Kidney capillary endothelial cell (primary cell): ENCODE measurements at regions not wholly inside any gene's neighbourhood (a gene's known extent, or its start where the extent isn't known, plus 50 kb on each side); places are given as distances from the start of the nearest gene placed in this dataset.

Experiments
- DNase-seq: peaks from one replicate; pipeline ENCODE4 v3.0.0-alpha.2; 2018; ENCODE audit warnings: low spot score

GRCh38 chr4:144302704-144303536 lies 162.4 kb upstream of the GYPA start:
- no peak for DNase-seq

GRCh38 chr4:144304025-144304424 lies 163.5 kb upstream of the GYPA start:
- DNase-seq = no peak

DNA sequence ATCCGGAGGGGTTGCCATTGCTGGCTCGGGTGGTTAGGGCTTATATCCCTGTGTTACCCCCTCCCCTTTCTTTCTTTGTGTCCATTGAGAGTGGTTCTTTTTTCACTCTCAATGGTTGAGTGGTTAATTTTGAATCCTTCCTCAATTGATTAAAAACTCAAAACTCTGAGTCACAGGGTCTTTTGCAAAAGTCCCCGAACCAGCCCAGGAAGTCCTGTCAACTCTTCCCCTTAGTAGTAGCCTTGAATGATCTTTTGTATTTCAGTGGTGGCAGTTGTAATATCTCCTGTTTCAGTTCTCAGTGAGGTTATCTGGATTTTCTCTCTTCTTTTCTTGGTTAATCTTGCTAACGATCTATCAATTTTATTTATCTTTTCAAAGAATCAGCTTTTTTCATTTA lies 170.0 kb upstream of the GYPA start:
- no peak for DNase-seq

DNA sequence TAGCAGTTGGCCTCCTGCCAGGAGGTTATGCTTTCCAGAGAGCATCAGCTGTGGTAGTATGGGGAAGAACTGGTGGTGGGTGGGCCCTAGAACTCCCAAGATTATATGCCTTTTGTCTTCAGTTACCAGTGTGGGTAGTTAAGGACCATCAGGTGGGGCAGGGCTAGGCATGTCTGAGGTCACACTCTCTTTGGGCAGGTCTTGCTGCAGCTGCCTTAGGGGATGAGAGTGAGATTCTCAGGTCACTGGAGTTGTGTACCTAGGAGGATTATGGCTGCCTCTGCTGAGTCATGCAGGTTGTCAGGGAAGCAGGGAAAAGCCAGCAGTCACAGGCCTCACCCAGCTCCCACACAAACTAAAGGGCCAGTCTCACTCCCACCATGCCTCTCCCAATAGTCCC lies 172.9 kb upstream of the GYPA start:
- no peak for DNase-seq

GRCh38 chr4:144316869-144317268 lies 176.4 kb upstream of the GYPA start:
- DNase-seq = no peak

DNA sequence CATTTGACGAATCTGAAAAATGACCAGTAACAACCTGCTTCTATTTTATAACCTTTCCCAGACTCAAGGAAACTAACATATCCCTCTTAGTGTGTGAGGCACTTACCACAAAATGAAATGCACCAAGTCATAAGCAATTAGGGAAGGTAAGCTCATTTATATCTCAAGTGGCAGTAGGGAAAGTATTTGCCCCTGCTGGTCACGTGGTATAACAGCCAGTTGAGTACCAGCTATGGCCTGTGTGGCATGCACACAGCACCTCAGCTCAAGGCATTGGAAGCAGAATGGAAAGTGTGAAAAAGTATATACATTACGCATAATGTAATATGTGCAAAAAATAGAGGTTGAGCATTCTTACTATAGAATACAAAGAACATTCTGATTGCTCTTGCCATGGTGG lies 178.3 kb upstream of the GYPA start:
- no peak for DNase-seq

- no peak for DNase-seq
These were observed 196.1 kb upstream of the GYPA start for GRCh38 chr4:144336633-144337032.

- no peak for DNase-seq
These were observed 197.6 kb upstream of the GYPA start for GRCh38 chr4:144338148-144338547.

DNA sequence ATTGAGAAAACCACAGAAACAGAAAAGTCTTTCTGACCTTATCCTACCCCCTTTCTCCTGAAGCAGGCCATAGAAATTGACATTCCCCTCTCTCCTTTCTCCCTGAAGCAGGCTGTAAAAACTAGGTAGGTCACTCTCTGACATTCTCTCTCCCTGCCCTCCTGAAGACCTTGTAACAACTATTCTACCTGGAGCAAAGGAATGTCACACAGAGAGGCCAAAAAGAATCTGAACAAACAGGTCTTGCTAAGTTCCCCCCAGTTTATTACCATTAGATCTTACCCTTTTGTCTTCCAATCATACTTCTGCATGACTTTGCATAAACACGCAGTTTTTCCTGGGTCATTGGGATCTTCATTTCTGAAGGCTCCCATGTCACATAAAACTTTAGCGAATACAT lies 198.3 kb upstream of the GYPA start:
- DNase-seq = no peak

DNA sequence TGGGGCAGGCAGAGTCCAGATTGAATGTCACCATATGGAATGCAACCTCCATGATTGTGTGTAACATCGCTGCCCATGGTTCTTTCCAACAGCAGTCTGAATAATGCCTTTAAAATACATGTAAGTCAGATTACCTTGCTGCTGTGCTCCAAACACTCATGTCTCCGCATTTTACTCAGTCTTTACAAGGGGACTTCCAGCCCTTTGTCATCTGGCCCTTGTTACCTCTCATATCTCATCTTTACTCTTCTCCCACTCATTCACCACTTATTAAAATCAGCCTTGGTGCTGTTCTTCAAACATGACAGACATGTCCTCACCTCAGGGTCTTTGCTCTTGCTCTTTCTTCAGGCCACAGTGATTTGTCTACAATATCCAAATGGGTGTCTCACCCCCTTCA lies 200.4 kb upstream of the GYPA start:
- DNase-seq = no peak

- no peak for DNase-seq
These were observed 202.6 kb upstream of the GYPA start for GRCh38 chr4:144342949-144343760.

DNA sequence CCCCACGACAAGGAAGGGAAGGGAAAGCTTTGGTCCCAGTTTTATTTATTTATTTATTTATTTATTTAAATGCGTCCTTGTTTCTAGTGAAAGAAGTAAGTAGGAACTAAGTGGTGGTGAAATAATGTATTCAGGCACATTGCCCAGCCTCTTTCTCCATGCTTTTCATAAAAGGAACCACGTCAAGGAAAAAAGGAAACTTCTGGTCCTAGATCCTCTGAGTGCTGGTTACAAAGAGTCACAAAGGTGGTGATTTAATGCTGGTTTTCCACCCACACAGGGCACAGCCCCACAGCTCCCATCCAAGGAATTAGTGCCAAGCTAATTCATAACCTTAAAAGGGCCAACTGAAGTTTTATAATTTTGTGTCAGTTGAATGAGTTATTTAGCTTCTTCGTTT lies 206.6 kb upstream of the GYPA start:
- DNase-seq = no peak

DNA sequence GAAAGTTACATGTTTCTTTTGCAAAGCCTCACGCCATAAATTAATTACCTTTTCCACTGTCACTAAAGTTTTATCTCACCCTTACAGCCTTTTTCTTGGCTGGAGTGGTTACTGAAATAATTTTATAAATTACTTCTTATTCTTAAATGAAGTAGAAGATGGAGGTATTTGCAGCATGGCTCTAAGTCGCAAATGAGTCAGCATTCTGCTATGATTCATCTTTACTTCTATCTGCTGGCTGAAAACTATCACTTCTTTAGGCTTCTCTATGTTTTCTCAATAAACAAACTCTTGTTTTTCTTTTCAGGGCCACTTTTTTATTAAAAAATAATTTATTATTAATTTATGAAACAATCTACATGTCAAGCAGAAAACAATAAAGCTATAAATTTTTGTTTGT lies 210.2 kb upstream of the GYPA start:
- DNase-seq = no peak

DNA sequence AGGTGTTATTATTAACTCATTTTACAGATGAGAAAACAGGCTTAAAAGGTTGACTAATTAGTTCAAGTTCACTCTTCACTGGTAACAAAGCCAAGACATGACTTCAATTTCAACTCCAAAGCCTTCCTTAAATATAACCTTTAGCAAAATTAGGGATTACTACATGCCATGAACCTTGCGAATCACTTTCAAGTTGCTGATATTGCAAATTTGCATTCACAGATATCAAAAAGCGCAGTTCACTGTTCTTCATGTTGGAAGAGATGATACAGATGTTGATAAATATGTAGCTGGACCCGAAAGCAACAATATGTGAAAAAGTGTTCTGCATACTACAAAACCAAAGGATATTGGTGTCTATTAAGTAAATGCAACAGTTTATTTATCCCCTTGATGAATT lies 210.8 kb upstream of the GYPA start:
- no peak for DNase-seq

DNA sequence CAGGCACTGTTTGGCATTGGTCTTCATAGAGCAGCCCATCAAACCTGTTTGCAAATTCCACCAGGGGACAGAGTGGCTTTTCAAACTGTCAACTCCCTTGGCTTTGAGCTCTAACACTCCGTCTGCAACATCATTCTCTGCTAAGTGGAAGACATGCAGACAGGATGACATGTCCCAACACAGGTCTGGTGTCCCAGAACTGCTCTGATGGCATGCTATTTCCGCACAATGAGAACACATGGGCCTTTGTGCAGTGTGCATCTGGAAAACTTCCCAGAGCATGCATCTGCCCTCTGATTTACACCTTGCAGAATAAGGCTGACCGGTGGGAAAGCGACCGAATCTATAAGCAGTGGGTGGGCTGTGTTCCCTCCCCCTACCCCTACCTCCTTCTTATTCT lies 212.8 kb upstream of the GYPA start:
- no peak for DNase-seq

DNA sequence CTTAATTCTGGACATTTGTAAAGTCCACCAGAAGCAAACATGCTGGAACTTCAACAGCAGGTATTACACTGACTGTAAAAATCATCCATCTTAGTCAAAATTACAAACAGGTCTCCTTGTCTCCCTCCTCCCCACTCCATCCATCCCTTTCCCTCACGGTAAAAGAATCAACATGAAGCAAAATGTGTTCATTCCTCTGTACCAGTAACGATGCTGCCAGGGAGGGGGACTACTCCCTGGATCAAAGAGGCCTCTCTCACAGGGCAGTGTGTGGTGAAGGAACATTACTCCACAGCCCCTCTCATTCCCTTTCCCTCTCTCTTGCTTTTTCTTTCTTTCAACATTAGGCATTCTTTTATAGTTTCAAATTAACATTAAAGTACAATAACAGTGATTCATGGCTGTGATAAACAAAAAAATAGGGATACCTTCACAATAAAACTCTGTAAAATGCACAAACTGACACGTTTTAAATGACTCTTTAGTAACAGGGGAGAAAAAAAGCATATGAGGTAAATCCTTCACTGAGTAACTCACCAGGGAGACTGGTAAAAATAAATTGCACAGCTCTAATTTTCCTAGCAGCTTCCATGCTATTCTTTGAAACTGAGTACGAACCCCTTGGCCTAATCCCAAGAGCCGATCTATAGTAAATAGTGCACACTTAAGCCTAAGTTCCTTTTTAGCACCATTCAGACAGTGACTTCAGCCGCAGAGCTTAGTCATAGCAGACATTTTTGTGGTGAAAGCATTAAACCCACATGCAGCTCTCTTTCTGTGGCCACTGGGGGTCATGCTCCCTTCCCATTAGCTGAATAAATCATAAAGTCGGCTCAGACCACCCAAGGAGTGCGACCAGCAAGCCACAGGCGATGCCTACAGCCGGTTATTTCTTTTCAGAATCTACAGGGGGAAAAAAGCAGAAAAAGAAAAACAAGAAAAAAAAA lies 215.6 kb upstream of the GYPA start:
- peak; percentile 68 for DNase-seq

GRCh38 chr4:144356941-144357381 lies 216.4 kb upstream of the GYPA start:
- no peak for DNase-seq

GRCh38 chr4:144357975-144358374 lies 217.5 kb upstream of the GYPA start:
- DNase-seq = no peak

DNA sequence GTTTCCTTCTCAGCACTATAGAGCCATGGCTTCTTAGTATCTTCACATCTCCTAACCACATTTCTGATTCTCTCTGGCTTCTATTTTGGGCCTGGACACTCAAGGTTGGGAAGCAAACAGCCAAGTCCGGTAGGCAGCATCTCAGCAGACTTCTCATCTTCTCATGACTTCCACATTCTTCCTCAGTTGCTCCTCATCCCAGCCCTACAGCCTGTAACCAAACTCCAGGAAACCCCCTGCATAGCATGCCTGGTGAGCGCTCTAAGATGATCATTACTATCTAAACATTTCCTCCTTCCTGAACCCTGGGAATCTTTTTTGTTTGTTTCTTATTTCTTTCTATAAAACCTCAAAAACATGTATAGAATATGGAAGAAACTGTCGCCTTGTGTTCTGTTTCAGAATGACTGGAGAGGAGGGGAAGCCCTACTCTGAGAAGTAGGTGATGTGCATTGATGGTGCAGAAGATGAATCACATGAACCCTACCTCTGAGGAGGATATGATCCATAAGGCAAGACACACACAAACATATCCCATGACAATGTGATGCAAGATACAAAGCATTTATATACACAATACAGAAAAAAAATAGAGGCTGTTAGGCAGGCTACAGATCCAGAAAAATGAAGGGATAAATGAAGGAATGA lies 219.8 kb upstream of the GYPA start:
- DNase-seq = no peak

- no peak for DNase-seq
These were observed 221.8 kb upstream of the GYPA start for GRCh38 chr4:144362366-144362765.

GRCh38 chr4:144363890-144364289 lies 223.4 kb upstream of the GYPA start:
- no peak for DNase-seq

DNA sequence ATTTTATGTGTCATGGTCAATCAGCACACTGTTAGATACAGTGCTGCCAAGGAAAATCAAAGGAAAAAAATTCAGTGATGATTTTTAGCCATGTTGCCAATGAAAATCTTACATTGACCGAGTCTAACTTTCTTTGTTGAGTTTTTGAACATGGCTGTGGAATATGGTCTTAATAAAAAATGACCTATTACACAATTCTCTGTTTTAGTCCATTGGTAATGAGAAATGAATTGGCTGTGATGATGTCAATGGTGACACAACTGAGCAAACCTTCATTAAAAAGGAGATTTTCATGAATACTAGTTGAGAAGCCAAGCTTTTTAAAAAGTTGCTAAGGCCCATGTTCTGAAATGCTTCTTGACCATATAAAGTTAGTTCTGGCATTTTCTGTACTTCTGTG lies 225.9 kb upstream of the GYPA start:
- DNase-seq = no peak
